ENCODE measurements at regions not wholly inside any gene's neighbourhood (a gene's known extent, or its start where the extent isn't known, plus 50 kb on each side); places are given as distances from the start of the nearest gene placed in this dataset.

DNA sequence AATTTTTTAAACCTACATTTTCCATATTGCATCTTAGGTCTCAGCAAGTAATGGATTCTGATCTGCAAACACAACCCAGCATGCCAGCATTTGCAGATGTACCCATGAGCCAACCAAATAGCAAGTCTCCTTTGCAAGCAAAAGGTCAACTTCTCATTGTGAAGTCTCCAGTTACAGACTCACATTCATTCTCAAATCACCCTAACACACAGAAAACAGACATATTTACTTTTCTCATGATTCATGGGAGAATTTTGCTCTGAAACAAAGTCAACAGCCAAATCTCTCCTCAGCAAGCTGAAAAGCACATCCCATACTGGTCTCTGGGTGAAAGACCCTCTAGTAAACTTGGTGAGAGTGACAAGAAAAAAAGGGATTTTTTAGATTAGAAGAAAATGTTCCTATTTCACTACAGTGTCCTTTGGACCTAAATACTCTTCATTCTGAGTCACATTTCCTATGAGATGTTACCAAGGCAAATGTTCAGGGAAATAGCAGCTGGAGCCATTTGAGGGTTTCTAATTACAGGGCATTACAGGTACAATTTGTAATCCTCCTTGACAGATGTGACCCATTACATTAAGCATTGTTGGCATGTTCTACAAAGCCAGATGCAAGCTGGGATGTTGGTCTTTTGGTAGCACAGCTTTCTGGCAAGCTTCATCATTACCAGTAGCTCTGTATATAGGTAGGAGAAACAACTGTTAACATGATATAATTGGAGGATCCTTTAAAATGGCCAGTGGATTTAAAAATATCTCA, 383.3 kb downstream of the SMARCA1 start:
- no peaks in the 10 kb centered on the region for H3K9me3 Mint-ChIP-seq
- no peaks in the 10 kb centered on the region for H3K4me1 Mint-ChIP-seq
- no peak for ATAC-seq (replicated peaks)
- no peaks in the 10 kb centered on the region for H3K27me3 Mint-ChIP-seq
- no peak overlapping the region for H3K4me3 Mint-ChIP-seq
- no peaks in the 10 kb centered on the region for H3K36me3 Mint-ChIP-seq (ENCODE audit: low read depth)
- no peak overlapping the region for H3K27ac Mint-ChIP-seq

DNA sequence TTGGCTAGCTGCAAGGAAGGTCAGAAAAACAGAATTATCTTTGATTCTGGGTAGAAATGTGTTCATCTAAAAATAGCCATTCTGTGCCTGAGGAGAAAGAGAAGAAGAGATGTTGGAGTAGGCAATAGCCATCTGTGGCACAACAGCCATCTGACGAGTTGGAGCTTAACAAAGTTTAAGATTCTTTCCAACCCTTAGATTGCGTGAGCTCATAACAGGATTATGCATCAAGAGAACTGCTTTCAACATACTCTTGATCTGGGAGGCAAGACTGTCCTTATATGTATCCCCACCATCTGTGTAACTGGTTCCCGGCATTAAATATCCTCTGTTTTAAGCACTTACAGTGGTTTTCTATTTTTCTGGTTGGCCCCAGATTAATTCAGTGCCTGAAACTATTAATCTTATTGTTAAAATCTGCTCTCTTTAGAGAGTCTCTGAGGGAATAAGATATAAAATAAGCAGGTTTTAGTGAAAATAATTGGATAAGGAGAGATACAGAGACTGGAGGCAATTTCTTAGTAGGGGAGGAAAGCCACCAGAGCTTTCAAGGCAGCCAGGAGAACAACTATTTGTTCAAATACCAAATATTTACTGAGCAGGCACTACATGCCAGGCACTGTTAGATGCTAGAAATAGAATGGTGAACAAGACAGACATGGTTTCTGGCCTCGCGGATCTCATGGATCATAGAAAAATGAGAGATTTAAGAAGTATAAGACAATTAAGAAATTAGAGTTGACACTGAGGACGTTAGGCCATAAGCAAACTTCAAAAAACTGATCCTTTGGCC, 398.0 kb downstream of the SMARCA1 start:
- H3K4me3 Mint-ChIP-seq: no peak overlapping the region
- ATAC-seq (replicated peaks): no peak
- no peak overlapping the region for H3K27ac Mint-ChIP-seq
- H3K9me3 Mint-ChIP-seq: peaks cover 4% of the 10 kb centered on the region
- no peaks in the 10 kb centered on the region for H3K27me3 Mint-ChIP-seq
- no peaks in the 10 kb centered on the region for H3K4me1 Mint-ChIP-seq
- no peaks in the 10 kb centered on the region for H3K36me3 Mint-ChIP-seq (ENCODE audit: low read depth)

DNA sequence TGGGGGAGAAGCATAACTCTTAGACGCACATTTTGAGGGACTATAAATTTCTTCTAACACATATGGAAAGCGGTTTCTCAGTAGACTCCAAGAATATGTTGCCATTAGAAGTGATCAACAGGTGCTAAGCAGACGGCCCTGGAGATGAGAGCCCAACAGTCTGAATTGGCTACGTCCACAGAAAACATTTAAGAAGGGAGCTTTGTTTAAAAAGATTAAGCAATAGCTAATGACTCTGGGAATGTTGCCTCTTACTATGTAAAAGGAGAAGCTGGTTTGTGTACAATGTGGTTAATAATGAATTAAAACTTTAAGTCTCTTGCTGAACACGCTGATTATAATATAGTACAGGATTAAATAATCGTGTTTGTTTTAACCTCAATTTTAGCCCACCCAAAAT, 399.5 kb downstream of the SMARCA1 start:
- H3K27me3 Mint-ChIP-seq: no peaks in the 10 kb centered on the region
- H3K4me1 Mint-ChIP-seq: no peaks in the 10 kb centered on the region
- no peak for ATAC-seq (replicated peaks)
- H3K4me3 Mint-ChIP-seq: no peak overlapping the region
- H3K36me3 Mint-ChIP-seq (ENCODE audit: low read depth): no peaks in the 10 kb centered on the region
- no peak overlapping the region for H3K27ac Mint-ChIP-seq
- peaks cover 4% of the 10 kb centered on the region for H3K9me3 Mint-ChIP-seq

DNA sequence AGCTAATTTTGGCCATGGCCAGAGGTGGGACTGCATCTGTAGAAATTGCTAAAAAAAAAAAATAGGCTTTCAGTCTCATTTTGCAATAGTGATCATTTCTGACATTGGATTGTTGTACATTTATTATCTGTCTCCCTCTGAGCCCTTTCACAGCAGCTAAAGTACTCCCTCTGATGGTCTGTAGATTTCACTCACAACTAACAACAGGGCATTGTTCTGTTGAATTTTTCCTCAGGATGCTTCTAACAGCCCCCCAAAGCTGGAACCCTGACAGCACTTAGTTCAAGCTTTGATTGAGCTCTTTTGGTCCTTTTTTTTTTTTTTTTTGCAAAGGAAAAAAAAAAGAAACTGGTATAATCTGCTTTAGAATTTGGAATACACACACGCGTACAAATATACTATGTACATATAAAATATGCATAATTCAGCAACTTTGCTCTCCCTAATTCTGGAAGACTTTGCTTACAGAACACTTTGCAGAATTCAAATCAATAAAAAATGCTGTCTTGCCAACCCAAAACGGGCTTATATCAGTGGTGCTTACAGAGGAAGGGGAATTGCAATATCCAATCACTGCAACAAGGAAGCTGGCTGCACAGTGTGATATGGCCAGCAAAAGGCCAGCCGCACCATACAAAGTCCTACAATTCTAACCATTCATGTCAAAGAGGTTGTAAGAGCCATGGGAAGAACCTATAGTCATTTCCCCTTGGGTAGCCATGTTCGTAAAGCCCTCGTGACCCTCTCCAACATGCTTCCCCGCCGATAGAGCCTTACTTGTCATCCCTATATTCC, 406.4 kb downstream of the SMARCA1 start:
- no peaks in the 10 kb centered on the region for H3K9me3 Mint-ChIP-seq
- ATAC-seq (replicated peaks): no peak
- H3K27ac Mint-ChIP-seq: no peak overlapping the region
- H3K36me3 Mint-ChIP-seq (ENCODE audit: low read depth): no peaks in the 10 kb centered on the region
- no peaks in the 10 kb centered on the region for H3K27me3 Mint-ChIP-seq
- H3K4me3 Mint-ChIP-seq: no peak overlapping the region
- H3K4me1 Mint-ChIP-seq: no peaks in the 10 kb centered on the region

DNA sequence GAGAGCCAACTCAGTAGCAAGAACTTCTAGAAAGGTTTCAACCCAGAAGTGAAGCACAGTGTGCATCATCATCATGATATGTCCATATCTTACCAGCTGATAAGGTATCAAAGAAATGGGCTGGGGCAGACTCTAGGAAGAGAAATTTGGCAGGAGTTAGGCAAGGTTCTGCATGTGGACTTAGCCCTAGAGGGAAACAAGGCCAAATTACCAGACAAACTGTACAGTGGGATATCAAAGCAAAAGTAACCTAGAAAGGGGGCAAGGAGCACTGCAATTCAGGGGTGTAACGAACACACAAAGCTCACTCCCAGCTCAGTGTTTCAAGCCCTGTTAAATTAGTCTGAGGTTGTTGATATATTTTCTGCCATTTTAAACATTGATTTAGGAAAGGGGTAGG, 407.4 kb downstream of the SMARCA1 start:
- ATAC-seq (replicated peaks): no peak
- Mint-ChIP-seq H3K4me1 (no peaks in the 10 kb centered on the region), H3K9me3 (no peaks in the 10 kb centered on the region), H3K36me3 (ENCODE audit: low read depth) (no peaks in the 10 kb centered on the region), H3K27me3 (no peaks in the 10 kb centered on the region), H3K4me3 (no peak overlapping the region), H3K27ac (no peak overlapping the region)

DNA sequence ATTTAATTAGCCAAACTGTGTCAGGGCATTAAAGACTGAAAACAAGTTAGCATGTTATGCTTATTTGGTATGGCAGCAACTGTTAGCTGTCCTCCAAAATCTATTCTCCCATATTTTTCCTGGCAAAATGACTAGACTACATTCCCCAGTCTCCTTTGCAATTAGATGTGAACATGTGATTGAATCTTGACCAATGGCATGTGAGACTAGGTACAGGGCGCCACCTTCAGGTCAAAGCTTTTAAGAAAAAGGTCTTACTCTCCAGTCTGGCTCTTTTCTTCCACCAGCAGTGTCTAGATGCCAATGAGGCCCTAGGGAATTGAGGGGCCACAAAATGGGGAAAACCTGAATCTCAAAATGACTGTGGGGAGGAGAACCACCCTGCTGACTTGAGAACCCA, 408.2 kb downstream of the SMARCA1 start:
- ATAC-seq (replicated peaks): no peak
- H3K9me3 Mint-ChIP-seq: no peaks in the 10 kb centered on the region
- H3K4me3 Mint-ChIP-seq: no peak overlapping the region
- no peaks in the 10 kb centered on the region for H3K4me1 Mint-ChIP-seq
- no peaks in the 10 kb centered on the region for H3K27me3 Mint-ChIP-seq
- no peak overlapping the region for H3K27ac Mint-ChIP-seq
- no peaks in the 10 kb centered on the region for H3K36me3 Mint-ChIP-seq (ENCODE audit: low read depth)

DNA sequence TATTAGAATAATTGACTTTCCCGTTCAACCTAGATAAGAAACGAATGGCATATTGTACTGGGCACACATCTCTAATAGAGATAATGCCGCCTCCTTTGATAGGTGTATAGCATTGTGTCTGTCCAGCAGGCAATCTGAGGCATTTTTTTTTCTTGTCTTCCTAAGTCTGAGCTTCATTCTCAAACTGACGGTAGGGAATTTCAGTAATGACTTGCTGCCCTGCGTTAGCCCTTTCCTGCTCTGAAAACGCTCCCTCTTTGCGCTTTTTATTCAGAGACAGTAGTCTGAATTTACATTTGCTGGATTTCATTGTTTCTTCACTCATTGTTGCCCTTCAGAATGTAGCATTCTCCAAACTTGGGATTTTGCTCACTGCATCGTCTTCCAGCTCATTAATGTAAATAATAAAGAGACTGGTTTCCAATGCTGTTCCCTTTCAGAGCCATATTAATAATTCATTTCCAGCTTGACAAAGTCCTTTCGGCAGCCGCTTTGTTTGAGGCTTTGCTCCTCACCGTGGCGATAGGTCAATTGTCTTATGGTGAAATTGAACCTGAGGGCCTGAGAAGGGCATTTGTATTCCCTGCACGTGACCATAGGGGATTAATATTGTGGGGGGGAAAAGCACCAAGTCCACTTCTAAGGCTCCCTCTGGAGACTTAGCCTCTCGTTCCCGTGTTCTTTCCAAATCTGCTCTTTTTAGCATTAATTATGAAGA, 412.1 kb downstream of the SMARCA1 start:
- Mint-ChIP-seq H3K27ac (no peak overlapping the region), H3K4me3 (no peak overlapping the region), H3K4me1 (no peaks in the 10 kb centered on the region), H3K27me3 (no peaks in the 10 kb centered on the region), H3K36me3 (ENCODE audit: low read depth) (no peaks in the 10 kb centered on the region), H3K9me3 (no peaks in the 10 kb centered on the region)
- no peak for ATAC-seq (replicated peaks)

DNA sequence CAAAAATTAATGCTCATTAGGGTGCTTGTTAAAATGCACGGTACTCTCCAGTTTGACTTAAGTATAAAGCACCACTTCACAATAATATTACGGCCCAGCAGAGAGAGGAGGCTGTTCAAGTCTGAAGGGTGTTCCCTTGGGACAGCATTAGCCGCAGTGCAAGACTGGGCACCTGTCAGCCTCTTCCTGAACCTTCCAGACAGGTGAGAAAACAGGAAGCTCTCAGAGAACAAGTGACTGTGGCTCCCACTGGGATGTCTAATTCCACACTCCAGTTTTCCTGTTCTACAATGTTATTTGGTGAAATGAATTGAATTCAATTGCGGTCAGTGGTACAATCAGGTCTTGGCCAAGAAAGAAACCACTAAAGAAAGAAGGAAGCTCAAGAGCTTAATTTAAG, 414.4 kb downstream of the SMARCA1 start:
- Mint-ChIP-seq H3K36me3 (ENCODE audit: low read depth) (no peaks in the 10 kb centered on the region), H3K27ac (no peak overlapping the region), H3K4me1 (no peaks in the 10 kb centered on the region), H3K9me3 (no peaks in the 10 kb centered on the region), H3K27me3 (no peaks in the 10 kb centered on the region), H3K4me3 (no peak overlapping the region)
- ATAC-seq (replicated peaks): no peak

DNA sequence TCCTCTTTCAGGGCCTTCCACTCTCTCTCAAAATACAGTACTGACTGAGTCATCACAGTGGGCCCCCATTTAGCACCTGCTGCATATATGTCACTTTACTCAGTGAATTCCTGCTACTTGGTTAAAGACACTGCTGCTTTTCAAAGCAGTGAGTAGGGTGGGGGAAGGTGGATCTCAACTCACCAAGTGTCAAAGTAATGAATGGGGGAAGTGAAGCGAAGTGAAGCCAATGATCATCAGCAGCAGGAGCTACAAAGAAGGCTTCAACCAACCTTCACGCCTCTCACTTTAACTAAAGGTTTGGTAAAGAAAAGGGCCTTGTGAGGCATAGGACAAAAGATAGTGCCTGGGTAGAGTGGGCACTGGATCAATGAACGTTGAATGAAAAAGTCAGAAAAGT, 424.1 kb downstream of the SMARCA1 start:
- Mint-ChIP-seq H3K27me3 (peaks cover 6% of the 10 kb centered on the region), H3K4me1 (no peaks in the 10 kb centered on the region), H3K4me3 (no peak overlapping the region), H3K36me3 (ENCODE audit: low read depth) (no peaks in the 10 kb centered on the region), H3K27ac (no peak overlapping the region), H3K9me3 (no peaks in the 10 kb centered on the region)
- ATAC-seq (replicated peaks): no peak

DNA sequence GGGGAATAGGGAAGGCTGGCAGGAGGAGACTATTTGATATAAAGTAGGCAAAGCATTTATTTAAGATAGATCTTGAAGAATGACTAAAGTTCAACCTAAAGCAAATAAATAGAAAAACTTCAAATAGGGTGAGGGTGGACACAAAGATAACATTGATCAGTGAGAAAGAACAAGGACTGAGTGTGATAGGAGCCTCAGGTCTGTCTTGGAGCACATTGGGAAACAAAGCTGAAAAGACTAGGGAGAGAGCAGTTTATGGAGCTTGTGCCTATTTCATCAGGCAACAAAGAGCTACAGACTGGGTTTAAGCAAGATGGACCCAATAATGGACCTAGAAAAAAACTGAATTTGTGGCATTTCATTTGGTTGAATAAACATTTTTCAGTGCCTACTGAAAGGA, 425.6 kb downstream of the SMARCA1 start:
- no peak overlapping the region for H3K27ac Mint-ChIP-seq
- H3K36me3 Mint-ChIP-seq (ENCODE audit: low read depth): no peaks in the 10 kb centered on the region
- H3K27me3 Mint-ChIP-seq: peaks cover 6% of the 10 kb centered on the region
- no peak overlapping the region for H3K4me3 Mint-ChIP-seq
- H3K9me3 Mint-ChIP-seq: no peaks in the 10 kb centered on the region
- no peaks in the 10 kb centered on the region for H3K4me1 Mint-ChIP-seq
- ATAC-seq (replicated peaks): no peak

DNA sequence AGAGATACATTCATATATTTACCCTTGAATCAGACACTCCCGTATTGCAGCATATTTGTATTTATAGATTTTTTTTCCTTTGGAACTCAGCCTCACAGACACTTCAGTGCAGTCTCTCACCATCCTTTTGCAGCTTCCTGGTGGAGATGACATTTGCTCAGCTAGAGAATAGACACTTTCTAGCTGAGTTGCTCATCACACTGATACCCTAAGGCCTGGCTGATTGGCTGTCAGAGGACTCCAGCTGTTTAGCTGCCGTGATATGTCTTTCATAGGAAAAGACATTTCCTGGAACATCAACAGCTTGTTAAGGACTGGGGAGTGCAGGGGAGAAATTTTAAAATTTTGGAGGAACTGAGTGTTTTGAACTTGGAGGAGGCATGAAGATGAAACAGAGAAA, 429.6 kb downstream of the SMARCA1 start:
- Mint-ChIP-seq H3K27ac (no peak overlapping the region), H3K4me3 (no peak overlapping the region), H3K36me3 (ENCODE audit: low read depth) (no peaks in the 10 kb centered on the region), H3K27me3 (peaks cover 6% of the 10 kb centered on the region), H3K9me3 (no peaks in the 10 kb centered on the region), H3K4me1 (no peaks in the 10 kb centered on the region)
- ATAC-seq (replicated peaks): no peak

DNA sequence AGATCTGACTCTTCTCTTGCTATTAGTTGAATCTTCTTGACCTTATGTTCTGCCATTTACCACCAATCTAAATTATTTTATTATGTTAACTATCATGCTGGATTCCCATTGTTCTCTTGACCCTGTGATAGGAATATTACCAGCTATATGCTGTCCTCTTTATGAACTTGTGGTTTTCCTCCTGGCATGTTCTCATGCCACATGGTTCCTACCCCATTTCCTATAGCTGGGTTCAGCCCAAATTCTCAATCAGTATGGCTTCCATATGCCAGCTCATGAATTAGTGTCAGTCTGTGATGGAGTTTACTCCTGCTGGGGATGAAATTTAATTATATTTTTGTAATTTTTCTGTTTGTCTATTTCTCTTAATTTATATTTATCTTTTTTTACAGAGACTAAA, 430.5 kb downstream of the SMARCA1 start:
- H3K36me3 Mint-ChIP-seq (ENCODE audit: low read depth): no peaks in the 10 kb centered on the region
- ATAC-seq (replicated peaks): no peak
- H3K9me3 Mint-ChIP-seq: no peaks in the 10 kb centered on the region
- H3K27ac Mint-ChIP-seq: no peak overlapping the region
- H3K27me3 Mint-ChIP-seq: peaks cover 5% of the 10 kb centered on the region
- no peaks in the 10 kb centered on the region for H3K4me1 Mint-ChIP-seq
- H3K4me3 Mint-ChIP-seq: no peak overlapping the region

DNA sequence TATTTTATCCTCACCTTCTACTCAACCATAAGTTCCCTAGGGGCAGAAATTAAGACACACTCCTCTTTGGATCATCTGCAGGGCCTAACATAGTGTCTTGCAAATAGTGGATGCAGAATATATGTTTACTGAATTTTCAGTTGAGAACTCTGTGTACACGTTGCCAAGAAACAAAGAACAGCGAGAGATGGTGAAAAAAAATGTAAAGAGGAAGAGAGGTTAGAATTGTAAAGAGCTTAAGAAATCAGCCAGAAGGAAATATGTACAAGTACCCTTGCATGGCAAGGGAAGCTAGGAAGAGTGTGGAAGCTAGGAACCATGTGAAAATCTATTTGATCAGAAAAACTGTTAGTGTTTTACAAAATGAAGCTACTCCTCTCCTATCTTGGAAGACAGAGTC, 431.0 kb downstream of the SMARCA1 start:
- Mint-ChIP-seq H3K9me3 (no peaks in the 10 kb centered on the region), H3K27me3 (peaks cover under 1% of the 10 kb centered on the region), H3K4me3 (no peak overlapping the region), H3K36me3 (ENCODE audit: low read depth) (no peaks in the 10 kb centered on the region), H3K27ac (no peak overlapping the region), H3K4me1 (no peaks in the 10 kb centered on the region)
- no peak for ATAC-seq (replicated peaks)

DNA sequence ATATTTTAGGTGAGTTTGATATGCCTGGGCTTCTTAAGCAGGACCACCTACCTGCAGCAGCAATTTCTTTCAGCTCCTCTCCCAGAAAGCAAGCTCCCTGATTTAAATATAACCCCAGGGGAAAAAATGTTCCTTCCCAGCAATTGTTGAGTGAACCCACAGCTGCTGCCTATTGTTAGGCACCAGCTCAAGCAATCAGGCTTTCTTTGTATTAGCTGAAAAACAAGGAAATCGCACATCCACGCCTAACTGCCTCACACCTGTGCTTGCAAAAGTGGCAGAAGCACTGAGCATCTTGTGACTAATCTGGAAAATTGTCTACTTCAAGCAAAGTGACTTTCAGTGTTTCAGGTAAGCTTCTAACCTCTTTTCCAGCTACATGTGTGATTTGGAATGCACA, 432.2 kb downstream of the SMARCA1 start:
- Mint-ChIP-seq H3K36me3 (ENCODE audit: low read depth) (no peaks in the 10 kb centered on the region), H3K4me3 (no peak overlapping the region), H3K4me1 (no peaks in the 10 kb centered on the region), H3K27me3 (no peaks in the 10 kb centered on the region), H3K27ac (no peak overlapping the region), H3K9me3 (no peaks in the 10 kb centered on the region)
- no peak for ATAC-seq (replicated peaks)
